ENCODE measurements at regions not wholly inside any gene's neighbourhood (a gene's known extent, or its start where the extent isn't known, plus 50 kb on each side); places are given as distances from the start of the nearest gene placed in this dataset.

- no peak for TF ChIP-seq RBBP5 (IDR thresholded peaks at IDR 0.05; ENCODE audit: borderline replicate concordance, low read depth, low read length)
- TF ChIP-seq EP300 (IDR thresholded peaks at IDR 0.05; ENCODE audit: borderline replicate concordance in 1 of 2, low read depth in 2 of 2, low read length in 2 of 2): no peak
- no peak for TF ChIP-seq EGR1 (IDR thresholded peaks at IDR 0.05; ENCODE audit: borderline replicate concordance, low read depth, low read length)
- TF ChIP-seq TAF7 (optimal IDR thresholded peaks at IDR 0.05; ENCODE audit: borderline replicate concordance, low read depth, low read length): no peak
Measured at GRCh38 chr4:11214281-11214680, 214.4 kb downstream of the HS3ST1 start (continued).

Data from H1 (cell line).